Nephron progenitor cell (in vitro differentiated cells): ENCODE measurements at regions not wholly inside any gene's neighbourhood (a gene's known extent, or its start where the extent isn't known, plus 50 kb on each side); places are given as distances from the start of the nearest gene placed in this dataset.

Experiments used
- DNase-seq: peaks from one replicate; pipeline ENCODE4 v3.0.0; 2021
- H3K27ac Mint-ChIP-seq: 2 replicates; pipeline ENCODE4 v1.8.0; 2021; ENCODE audit warnings: mild to moderate bottlenecking, moderate library complexity, mixed read lengths
- H3K27me3 Mint-ChIP-seq: 2 replicates; pipeline ENCODE4 v1.8.0; 2021; ENCODE audit warnings: mild to moderate bottlenecking, low read depth, mixed read lengths; ENCODE audit not compliant: poor library complexity
- H3K36me3 Mint-ChIP-seq: 2 replicates; pipeline ENCODE4 v1.8.0; 2021; ENCODE audit warnings: low read depth, mixed read lengths
- H3K4me1 Mint-ChIP-seq: 2 replicates; pipeline ENCODE4 v1.8.0; 2021; ENCODE audit warnings: mixed read lengths
- H3K4me3 Mint-ChIP-seq: 2 replicates; pipeline ENCODE4 v1.8.0; 2021; ENCODE audit warnings: mild to moderate bottlenecking, moderate library complexity, mixed read lengths
- H3K9me3 Mint-ChIP-seq: 2 replicates; pipeline ENCODE4 v1.8.0; 2021; ENCODE audit warnings: mild to moderate bottlenecking, moderate library complexity, mixed read lengths
- CTCF ChIP-seq: fragments of 200-600 bp; sonication (generic); IDR thresholded peaks from 2 replicates; pipeline ENCODE4 v1.5.0; 2021; ENCODE audit warnings: antibody characterized with exemption

- Mint-ChIP-seq H3K27ac (no peak overlapping the region), H3K36me3 (no peaks in the 10 kb centered on the region), H3K4me3 (no peak overlapping the region), H3K9me3 (no peaks in the 10 kb centered on the region), H3K27me3 (peaks cover 7% of the 10 kb centered on the region), H3K4me1 (peaks cover 12% of the 10 kb centered on the region)
- no peak for DNase-seq
- TF ChIP-seq CTCF, result no peak
Observed at GRCh38 chr12:97005174-97005573, 98.1 kb downstream of the NEDD1 start.

- DNase-seq, result no peak
- no peak for TF ChIP-seq CTCF
- H3K9me3 Mint-ChIP-seq, result no peaks in the 10 kb centered on the region
- no peak overlapping the region for H3K4me3 Mint-ChIP-seq
- H3K27ac Mint-ChIP-seq, result no peak overlapping the region
- H3K36me3 Mint-ChIP-seq, result no peaks in the 10 kb centered on the region
- peaks cover 12% of the 10 kb centered on the region for H3K4me1 Mint-ChIP-seq
- peaks cover 7% of the 10 kb centered on the region for H3K27me3 Mint-ChIP-seq
Observed at GRCh38 chr12:97005646-97006045, 98.6 kb downstream of the NEDD1 start.

DNA sequence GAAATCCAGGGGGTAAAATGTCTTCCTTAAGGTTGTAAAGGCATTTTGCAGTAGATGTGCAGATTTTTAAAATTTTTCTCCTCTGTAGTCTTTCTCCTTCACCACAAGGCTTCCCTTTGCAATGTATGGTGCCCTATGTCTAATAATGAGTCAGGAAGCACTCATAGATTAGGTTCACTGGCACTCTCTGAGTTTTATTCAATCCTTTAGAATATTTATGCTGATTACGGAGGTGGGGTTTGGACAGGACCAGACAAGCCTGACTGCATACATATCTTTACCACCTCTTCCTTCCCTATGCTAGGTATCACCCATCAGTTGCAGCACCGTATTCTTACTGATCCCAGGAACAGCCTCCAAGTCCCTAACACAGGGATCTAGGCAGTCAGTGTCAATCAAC is 99.5 kb downstream of the NEDD1 start:
- no peak overlapping the region for H3K27ac Mint-ChIP-seq
- DNase-seq, result no peak
- no peak overlapping the region for H3K4me3 Mint-ChIP-seq
- peaks cover 12% of the 10 kb centered on the region for H3K4me1 Mint-ChIP-seq
- TF ChIP-seq CTCF, result no peak
- peaks cover 7% of the 10 kb centered on the region for H3K27me3 Mint-ChIP-seq
- no peaks in the 10 kb centered on the region for H3K36me3 Mint-ChIP-seq
- H3K9me3 Mint-ChIP-seq, result peaks cover 5% of the 10 kb centered on the region

DNA sequence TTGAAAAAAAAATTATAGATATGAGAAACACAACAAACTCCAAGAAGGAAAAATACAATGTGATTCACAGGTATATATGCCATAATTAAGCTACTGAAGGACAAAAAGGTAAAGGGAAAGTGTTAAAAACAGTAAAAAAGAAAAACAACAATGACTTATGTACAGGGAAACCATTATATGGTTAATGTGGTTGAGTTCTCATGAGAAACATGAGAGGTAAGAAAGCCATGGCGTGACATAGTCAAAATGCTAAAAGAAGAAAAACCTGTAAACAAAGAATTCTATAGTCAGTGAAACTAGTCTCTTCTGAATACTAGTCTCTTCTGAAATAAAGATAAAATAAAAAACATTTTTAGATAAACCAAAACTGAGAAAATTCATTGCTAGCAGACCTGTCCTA is 109.1 kb downstream of the NEDD1 start:
- Mint-ChIP-seq H3K36me3 (peaks cover 10% of the 10 kb centered on the region), H3K9me3 (peaks cover 45% of the 10 kb centered on the region), H3K27me3 (no peaks in the 10 kb centered on the region), H3K4me3 (no peak overlapping the region), H3K4me1 (no peaks in the 10 kb centered on the region), H3K27ac (no peak overlapping the region)
- no peak for TF ChIP-seq CTCF
- DNase-seq, result no peak

- no peak overlapping the region for H3K27ac Mint-ChIP-seq
- no peak overlapping the region for H3K4me3 Mint-ChIP-seq
- H3K36me3 Mint-ChIP-seq, result peaks cover 10% of the 10 kb centered on the region
- peaks cover 40% of the 10 kb centered on the region for H3K9me3 Mint-ChIP-seq
- DNase-seq, result no peak
- H3K27me3 Mint-ChIP-seq, result no peaks in the 10 kb centered on the region
- H3K4me1 Mint-ChIP-seq, result no peaks in the 10 kb centered on the region
- no peak for TF ChIP-seq CTCF
Observed at GRCh38 chr12:97017213-97017612, 110.2 kb downstream of the NEDD1 start.

- Mint-ChIP-seq H3K4me3 (no peak overlapping the region), H3K9me3 (no peaks in the 10 kb centered on the region), H3K4me1 (no peaks in the 10 kb centered on the region), H3K27me3 (peaks cover 4% of the 10 kb centered on the region), H3K36me3 (no peaks in the 10 kb centered on the region), H3K27ac (no peak overlapping the region)
- TF ChIP-seq CTCF, result no peak
- DNase-seq, result no peak
Observed at GRCh38 chr12:97022536-97023230, 115.6 kb downstream of the NEDD1 start.
